Breast epithelium (tissue), 3 donors: ENCODE measurements at regions not wholly inside any gene's neighbourhood (a gene's known extent, or its start where the extent isn't known, plus 50 kb on each side); places are given as distances from the start of the nearest gene placed in this dataset.

Source experiments
- CTCF ChIP-seq, 3 donors: fragments of 450-650 bp; IDR thresholded peaks; one replicate each; pipeline ENCODE4 v1.5.1; 2016 to 2017; ENCODE audit warnings: antibody characterized with exemption in 3 of 3, mild to moderate bottlenecking in 3 of 3, moderate library complexity in 3 of 3
- POLR2A ChIP-seq: fragments of 450-650 bp; IDR thresholded peaks from one replicate; pipeline ENCODE4 v1.6.1; 2016; ENCODE audit warnings: antibody characterized with exemption, mild to moderate bottlenecking, moderate library complexity
- POLR2AphosphoS5 ChIP-seq, 3 donors: sonication (generic); formaldehyde crosslinking; IDR thresholded peaks; one replicate each; pipeline ENCODE4 v1.6.1; 2017; ENCODE audit warnings: antibody characterized with exemption in 3 of 3

GRCh38 chr2:234593636-234594035 is 96.8 kb upstream of the ARL4C start:
- TF ChIP-seq POLR2AphosphoS5 (IDR thresholded peaks at IDR 0.05) = no peak
- no peak for TF ChIP-seq CTCF (IDR thresholded peaks at IDR 0.05)
- no peak for TF ChIP-seq POLR2A
